Gastroesophageal sphincter (tissue), 3 donors: ENCODE measurements at regions not wholly inside any gene's neighbourhood (a gene's known extent, or its start where the extent isn't known, plus 50 kb on each side); places are given as distances from the start of the nearest gene placed in this dataset.

Source experiments
- EP300 ChIP-seq: sonication (generic); formaldehyde crosslinking; IDR thresholded peaks from one replicate; pipeline ENCODE4 v1.6.1; 2017; ENCODE audit warnings: antibody characterized with exemption, mild to moderate bottlenecking
- POLR2A ChIP-seq, 2 donors: fragments of 450-650 bp; IDR thresholded peaks; one replicate each; pipeline ENCODE4 v1.6.1; 2017; ENCODE audit warnings: antibody characterized with exemption in 2 of 2, mild to moderate bottlenecking in 2 of 2, moderate library complexity in 1 of 2
- POLR2AphosphoS5 ChIP-seq: sonication (generic); formaldehyde crosslinking; IDR thresholded peaks from one replicate; pipeline ENCODE4 v1.6.1; 2017; ENCODE audit warnings: antibody characterized with exemption
- TF ChIP-seq, protein P1 (sequence below), 4 experiments: fragments of 200-600 bp in 2 of 4; fragments of 450-650 bp in 2 of 4; sonication (generic) in 1 of 4; IDR thresholded peaks; one replicate each; pipeline ENCODE4 v1.5.1; 2017 to 2019; ENCODE audit warnings: antibody characterized with exemption in 4 of 4, mild to moderate bottlenecking in 2 of 4, moderate library complexity in 2 of 4

DNA sequence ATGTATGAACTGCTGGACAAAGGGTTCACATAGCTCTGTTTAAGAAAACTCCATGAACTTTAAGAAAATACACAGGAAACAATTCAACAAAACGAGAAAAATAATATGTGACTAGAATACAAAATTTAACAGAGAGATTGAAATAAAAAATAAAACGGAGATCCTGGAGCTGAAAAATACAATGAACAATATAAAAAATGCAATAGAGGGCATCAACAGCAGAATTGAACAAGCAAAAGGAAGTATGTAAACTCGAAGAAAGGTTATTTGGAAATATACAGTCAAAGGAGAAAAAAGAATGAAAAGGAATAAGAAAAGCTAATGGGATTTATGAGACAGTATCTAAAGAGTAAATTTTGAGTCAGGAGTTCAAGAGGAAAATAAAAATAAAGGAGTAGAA lies 163.0 kb upstream of the DACH1 start:
- no peak for TF ChIP-seq POLR2AphosphoS5
- TF ChIP-seq, protein P1, sequence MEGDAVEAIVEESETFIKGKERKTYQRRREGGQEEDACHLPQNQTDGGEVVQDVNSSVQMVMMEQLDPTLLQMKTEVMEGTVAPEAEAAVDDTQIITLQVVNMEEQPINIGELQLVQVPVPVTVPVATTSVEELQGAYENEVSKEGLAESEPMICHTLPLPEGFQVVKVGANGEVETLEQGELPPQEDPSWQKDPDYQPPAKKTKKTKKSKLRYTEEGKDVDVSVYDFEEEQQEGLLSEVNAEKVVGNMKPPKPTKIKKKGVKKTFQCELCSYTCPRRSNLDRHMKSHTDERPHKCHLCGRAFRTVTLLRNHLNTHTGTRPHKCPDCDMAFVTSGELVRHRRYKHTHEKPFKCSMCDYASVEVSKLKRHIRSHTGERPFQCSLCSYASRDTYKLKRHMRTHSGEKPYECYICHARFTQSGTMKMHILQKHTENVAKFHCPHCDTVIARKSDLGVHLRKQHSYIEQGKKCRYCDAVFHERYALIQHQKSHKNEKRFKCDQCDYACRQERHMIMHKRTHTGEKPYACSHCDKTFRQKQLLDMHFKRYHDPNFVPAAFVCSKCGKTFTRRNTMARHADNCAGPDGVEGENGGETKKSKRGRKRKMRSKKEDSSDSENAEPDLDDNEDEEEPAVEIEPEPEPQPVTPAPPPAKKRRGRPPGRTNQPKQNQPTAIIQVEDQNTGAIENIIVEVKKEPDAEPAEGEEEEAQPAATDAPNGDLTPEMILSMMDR (IDR thresholded peaks at IDR 0.05), result no peak
- TF ChIP-seq POLR2A (IDR thresholded peaks at IDR 0.05), result no peak
- TF ChIP-seq EP300, result no peak
